ENCODE measurements at regions not wholly inside any gene's neighbourhood (a gene's known extent, or its start where the extent isn't known, plus 50 kb on each side); places are given as distances from the start of the nearest gene placed in this dataset.

- Histone ChIP-seq H3K36me3 (ENCODE audit: insufficient read depth, low read length) (no peaks in the 10 kb centered on the region), H2AFZ (ENCODE audit: low read depth, low read length) (no peak overlapping the region), H3K27ac (ENCODE audit: low read length) (no peak overlapping the region), H3K79me2 (replicated peaks; ENCODE audit: insufficient read depth, low read length) (no peaks in the 10 kb centered on the region), H3F3A (ENCODE audit: insufficient read depth, low read length, poor library complexity, severe bottlenecking) (no peaks in the 10 kb centered on the region), H4K20me1 (ENCODE audit: insufficient read depth) (no peaks in the 10 kb centered on the region), H3K4me3 (ENCODE audit: low read length) (no peak overlapping the region), H3K9ac (ENCODE audit: low read length) (no peak overlapping the region), H3K27me3 (ENCODE audit: insufficient read depth, low read depth, low read length) (no peaks in the 10 kb centered on the region), H3K9me3 (ENCODE audit: low read length) (no peaks in the 10 kb centered on the region), H3K9me2 (ENCODE audit: insufficient read depth, low read length) (no peaks in the 10 kb centered on the region), H3K4me2 (ENCODE audit: low read length) (no peak overlapping the region)
- TF ChIP-seq CTCF (IDR thresholded peaks at IDR 0.05; ENCODE audit: poor library complexity, severe bottlenecking) (no peak), MXI1 (conservative IDR thresholded peaks at IDR 0.05; ENCODE audit: poor library complexity, severe bottlenecking) (no peak), EZH2 (IDR thresholded peaks at IDR 0.05; ENCODE audit: borderline replicate concordance, insufficient read depth, low read length, poor library complexity, severe bottlenecking) (no peak), POLR2AphosphoS5 (IDR thresholded peaks at IDR 0.05) (no peak), SMC3 (conservative IDR thresholded peaks at IDR 0.05; ENCODE audit: poor library complexity) (no peak), EP300 (conservative IDR thresholded peaks at IDR 0.05; ENCODE audit: poor library complexity, severe bottlenecking) (no peak), RAD21 (conservative IDR thresholded peaks at IDR 0.05) (no peak), REST (IDR thresholded peaks at IDR 0.05; ENCODE audit: borderline replicate concordance) (no peak), TAF1 (IDR thresholded peaks at IDR 0.05; ENCODE audit: low read depth) (no peak)
Observed at GRCh38 chr16:79444572-79444971, 156.0 kb downstream of the MAF start.

GRCh38 chr16:79439901-79440300, 160.6 kb downstream of the MAF start:
- no peak overlapping the region for H2AFZ ChIP-seq (ENCODE audit: low read depth, low read length)
- H3K4me3 ChIP-seq (ENCODE audit: low read length) = no peak overlapping the region
- H3K4me2 ChIP-seq (ENCODE audit: low read length) = no peak overlapping the region
- no peaks in the 10 kb centered on the region for H3K27me3 ChIP-seq (ENCODE audit: insufficient read depth, low read depth, low read length)
- no peaks in the 10 kb centered on the region for H3K36me3 ChIP-seq (ENCODE audit: insufficient read depth, low read length)
- H3F3A ChIP-seq (ENCODE audit: insufficient read depth, low read length, poor library complexity, severe bottlenecking) = no peaks in the 10 kb centered on the region
- no peaks in the 10 kb centered on the region for H3K9me3 ChIP-seq (ENCODE audit: low read length)
- no peaks in the 10 kb centered on the region for H3K9me2 ChIP-seq (ENCODE audit: insufficient read depth, low read length)
- H4K20me1 ChIP-seq (ENCODE audit: insufficient read depth) = no peaks in the 10 kb centered on the region
- H3K27ac ChIP-seq (ENCODE audit: low read length) = no peak overlapping the region
- no peak for TF ChIP-seq RAD21 (conservative IDR thresholded peaks at IDR 0.05)
- no peak for TF ChIP-seq EP300 (conservative IDR thresholded peaks at IDR 0.05; ENCODE audit: poor library complexity, severe bottlenecking)
- H3K9ac ChIP-seq (ENCODE audit: low read length) = no peak overlapping the region
- no peaks in the 10 kb centered on the region for H3K79me2 ChIP-seq (replicated peaks; ENCODE audit: insufficient read depth, low read length)

Data from neural cell (in vitro differentiated cells).